HCT116 (cell line): ENCODE measurements at regions not wholly inside any gene's neighbourhood (a gene's known extent, or its start where the extent isn't known, plus 50 kb on each side); places are given as distances from the start of the nearest gene placed in this dataset.

Experiments used
- ATAC-seq: fragments of 200-7000 bp; cut with Tn5 transposase; 2 replicates; pipeline ENCODE4 v1.9.1; 2020; ENCODE audit warnings: mild to moderate bottlenecking, moderate library complexity
- BruUV-seq: library from RNA; stranded (reverse); fragments of 400-500 nt; replicated peaks from 2 replicates; lab custom pipeline; 2021; lab: Mats Ljungman, UMichigan
- CTCF ChIA-PET: fragments of 300-600 bp; sonication (Branson Sonifier 250); formaldehyde crosslinking; loops from one replicate; lab custom pipeline; 2021; ENCODE audit warnings: antibody characterized with exemption; lab: Charles Lee
- POLR2A ChIA-PET: fragments of 300-600, 350-600 bp; sonication (Branson Sonifier 250); formaldehyde crosslinking; loops from one replicate; lab custom pipeline; 2021; ENCODE audit warnings: antibody characterized with exemption; lab: Charles Lee
- RAD21 ChIA-PET, 2 experiments: fragments of 300-600 bp; sonication (Branson Sonifier 250); formaldehyde crosslinking; loops; one replicate each; lab custom pipeline; 2023; ENCODE audit warnings: low total read pairs in 2 of 2; ENCODE audit not compliant: uncharacterized antibody in 2 of 2, unreplicated experiment in 2 of 2, low non-redundant PET in 1 of 2; lab: Charles Lee
- DNase-seq: peaks from one replicate; pipeline ENCODE4 v3.0.0-alpha.2; 2010; ENCODE audit warnings: low read depth, low spot score
- H2AFZ ChIP-seq: fragments of 200-600 bp; shearing (Covaris generic), sonication (generic); 2 replicates; pipeline ENCODE4 v1.6.1; 2017; ENCODE audit warnings: low read depth, mixed run types, mixed read lengths, antibody characterized with exemption, low read length; ENCODE audit not compliant: poor library complexity, severe bottlenecking
- H3K27ac ChIP-seq: 2 replicates; pipeline ENCODE4 v1.5.1; 2012; ENCODE audit warnings: low read depth, low read length
- H3K27me3 ChIP-seq: fragments of 200-600 bp; sonication (generic); 2 replicates; pipeline ENCODE4 v1.6.1; 2016; ENCODE audit warnings: mixed run types, low read length, mixed read lengths; ENCODE audit not compliant: insufficient read depth
- H3K36me3 ChIP-seq, 2 experiments: fragments of 200-500 bp in 1 of 2; fragments of 200-600 bp in 1 of 2; sonication (Bioruptor generic) in 1 of 2; sonication (generic) in 1 of 2; 2 replicates each; pipeline versions ENCODE4 v1.5.1 to v1.6.1; 2014 to 2016; ENCODE audit warnings: low read length in 2 of 2, inconsistent platforms in 1 of 2, mixed read lengths in 1 of 2, mixed run types in 1 of 2; ENCODE audit not compliant: insufficient read depth in 2 of 2, control insufficient read depth in 1 of 2
- H3K4me1 ChIP-seq, 2 experiments: fragments of 200-600 bp in 1 of 2; sonication (generic) in 1 of 2; 2 replicates each; pipeline versions ENCODE4 v1.5.1 to v1.6.1; 2012 to 2017; ENCODE audit warnings: low read length in 2 of 2, inconsistent platforms in 1 of 2, mild to moderate bottlenecking in 1 of 2, mixed read lengths in 1 of 2, mixed run types in 1 of 2, moderate library complexity in 1 of 2; ENCODE audit not compliant: insufficient read depth in 2 of 2, control insufficient read depth in 1 of 2
- H3K4me2 ChIP-seq: fragments of 200-600 bp; sonication (generic); 2 replicates; pipeline ENCODE4 v1.6.1; 2017; ENCODE audit warnings: mixed run types, low read length, mixed read lengths
- H3K4me3 ChIP-seq, 2 experiments: fragments of 200-600 bp in 1 of 2; sonication (generic) in 1 of 2; replicated peaks in 1 of 2; 2 replicates each; pipeline ENCODE4 v1.5.1; 2011 to 2016; ENCODE audit warnings: low read length in 2 of 2, control low read depth in 1 of 2, low read depth in 1 of 2, mild to moderate bottlenecking in 1 of 2, mixed read lengths in 1 of 2, mixed run types in 1 of 2
- H3K79me2 ChIP-seq: fragments of 200-600 bp; sonication (generic); 2 replicates; pipeline ENCODE4 v1.6.1; 2017; ENCODE audit warnings: mild to moderate bottlenecking, mixed run types, low read length, moderate library complexity, mixed read lengths; ENCODE audit not compliant: insufficient read depth
- H3K9ac ChIP-seq: fragments of 200-600 bp; sonication (generic); 2 replicates; pipeline ENCODE4 v1.6.1; 2016; ENCODE audit warnings: low read length, mixed read lengths
- H3K9me2 ChIP-seq: fragments of 200-600 bp; sonication (generic), shearing (Covaris generic); 2 replicates; pipeline ENCODE4 v1.6.1; 2017; ENCODE audit warnings: mixed run types, mild to moderate bottlenecking, moderate library complexity; ENCODE audit not compliant: insufficient read depth
- H3K9me3 ChIP-seq, 2 experiments: fragments of 200-500 bp in 1 of 2; fragments of 200-600 bp in 1 of 2; sonication (Bioruptor generic) in 1 of 2; sonication (generic) in 1 of 2; 2 replicates each; pipeline ENCODE4 v1.6.1; 2014 to 2017; ENCODE audit warnings: low read length in 2 of 2, mixed read lengths in 2 of 2, inconsistent platforms in 1 of 2, low read depth in 1 of 2, mild to moderate bottlenecking in 1 of 2, mixed run types in 1 of 2, moderate library complexity in 1 of 2; ENCODE audit not compliant: control insufficient read depth in 1 of 2, insufficient read depth in 1 of 2
- H4K20me1 ChIP-seq: fragments of 200-600 bp; sonication (generic), shearing (Covaris generic); 2 replicates; pipeline ENCODE4 v1.6.1; 2017; ENCODE audit warnings: mixed run types, mild to moderate bottlenecking, moderate library complexity; ENCODE audit not compliant: insufficient read depth
- ATF3 ChIP-seq: IDR thresholded peaks from 2 replicates; pipeline ENCODE4 v1.6.1; 2012
- CTCF ChIP-seq, 3 experiments: fragments of 200-600 bp in 1 of 3; sonication (generic) in 1 of 3; IDR thresholded peaks in 2 of 3; conservative IDR thresholded peaks in 1 of 3; 2 replicates each; pipeline ENCODE4 v1.5.1; 2012 to 2017; ENCODE audit warnings: low read depth in 2 of 3, low read length in 2 of 3, antibody characterized with exemption in 1 of 3, borderline replicate concordance in 1 of 3, control low read depth in 1 of 3, mild to moderate bottlenecking in 1 of 3, mixed read lengths in 1 of 3, mixed run types in 1 of 3, moderate library complexity in 1 of 3; ENCODE audit not compliant: insufficient read depth in 1 of 3
- EZH2phosphoT487 ChIP-seq: fragments of 200-600 bp; IDR thresholded peaks from 2 replicates; pipeline ENCODE4 v1.6.1; 2018; ENCODE audit warnings: antibody characterized with exemption, borderline replicate concordance
- FOSL1 ChIP-seq: IDR thresholded peaks from 2 replicates; pipeline ENCODE4 v1.6.1; 2012; ENCODE audit warnings: low read depth
- MAX ChIP-seq: IDR thresholded peaks from 2 replicates; pipeline ENCODE4 v1.6.1; 2012
- POLR2A ChIP-seq: IDR thresholded peaks from 2 replicates; pipeline ENCODE4 v1.7.0; 2011; ENCODE audit warnings: borderline replicate concordance; ENCODE audit not compliant: insufficient read depth, insufficient read length; ENCODE audit errors: extremely low read depth
- POLR2AphosphoS5 ChIP-seq: IDR thresholded peaks from 2 replicates; pipeline ENCODE4 v1.6.1; 2011; ENCODE audit warnings: mild to moderate bottlenecking, low read depth, low read length, moderate library complexity
- SIN3A ChIP-seq: IDR thresholded peaks from 2 replicates; pipeline ENCODE4 v1.6.1; 2012; ENCODE audit warnings: low read depth
- SP1 ChIP-seq: IDR thresholded peaks from 2 replicates; pipeline ENCODE4 v1.6.1; 2012; ENCODE audit warnings: low read depth
- ZBTB33 ChIP-seq: IDR thresholded peaks from 2 replicates; pipeline ENCODE4 v1.6.1; 2011; ENCODE audit warnings: mild to moderate bottlenecking, low read length, moderate library complexity; ENCODE audit not compliant: insufficient replicate concordance; ENCODE audit errors: extremely low read depth
- ZNF274 ChIP-seq: fragments of 200-500 bp; sonication (Bioruptor generic); IDR thresholded peaks from 2 replicates; pipeline ENCODE4 v1.6.1; 2014; ENCODE audit warnings: mild to moderate bottlenecking, low read depth, low read length, inconsistent platforms
- intact Hi-C: fragments of 100-400 bp; cut with micrococcal nuclease; formaldehyde crosslinking; loops from 2 replicates; pipeline ENCODE4 v1.10.0; 2022

- TF ChIP-seq ATF3 (no peak), ZNF274 (no peak), POLR2AphosphoS5 (no peak), SIN3A (no peak), ZBTB33 (no peak), MAX (no peak), FOSL1 (no peak), POLR2A (no peak), CTCF (IDR thresholded peaks at IDR 0.05 in 2 of 3, conservative IDR thresholded peaks at IDR 0.05 in 1 of 3; ENCODE audit: borderline replicate concordance in 1 of 3, insufficient read depth in 1 of 3, low read depth in 2 of 3, low read length in 2 of 3) (no peak), EZH2phosphoT487 (no peak), SP1 (no peak)
- Histone ChIP-seq H3K27me3 (no peaks in the 10 kb centered on the region), H3K4me2 (no peak overlapping the region), H3K9ac (no peak overlapping the region), H4K20me1 (no peaks in the 10 kb centered on the region; the same call in 1 of the 2 replicates), H3K4me3 (no peak overlapping the region), H3K79me2 (no peaks in the 10 kb centered on the region), H3K4me1 (no peaks in the 10 kb centered on the region), H2AFZ (no peak overlapping the region), H3K9me2 (no peaks in the 10 kb centered on the region), H3K27ac (no peak overlapping the region), H3K9me3 (no peaks in the 10 kb centered on the region), H3K36me3 (no peaks in the 10 kb centered on the region)
- intact Hi-C loops: no loop called here
- DNase-seq (no peak), ATAC-seq (no peak)
- ChIA-PET CTCF (no interaction called here), RAD21 (no interaction called here), POLR2A (no interaction called here)
- BruUV-seq: no TSS peak
Measured at GRCh38 chr5:98664736-98665135, 108.7 kb upstream of the RGMB start.
